ENCODE measurements at regions not wholly inside any gene's neighbourhood (a gene's known extent, or its start where the extent isn't known, plus 50 kb on each side); places are given as distances from the start of the nearest gene placed in this dataset.

DNA sequence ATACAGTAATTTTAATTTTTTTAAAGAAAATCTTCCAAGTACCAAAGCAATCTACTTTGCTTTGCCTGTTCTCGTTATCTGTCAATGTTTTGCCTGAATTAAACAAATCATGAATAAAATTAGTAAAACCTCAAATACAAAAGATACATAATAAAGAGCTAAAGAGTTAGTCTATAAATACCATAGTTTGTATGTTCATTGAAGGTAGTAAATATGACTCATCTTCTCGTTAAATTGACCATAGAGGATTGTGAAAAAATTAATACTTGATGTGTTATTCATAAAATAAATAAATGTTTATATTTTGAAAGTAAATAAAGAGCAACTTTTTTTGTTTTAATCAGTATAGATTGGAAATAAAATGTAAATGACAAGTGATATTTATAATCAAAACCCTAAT, 246.5 kb upstream of the PLSCR5 start:
- TF ChIP-seq YY1 (IDR thresholded peaks at IDR 0.05; ENCODE audit: extremely low read depth, insufficient replicate concordance, low read depth, low read length) (no peak), FOSL1 (IDR thresholded peaks at IDR 0.05; ENCODE audit: low read depth) (no peak), POLR2A (IDR thresholded peaks at IDR 0.05; ENCODE audit: borderline replicate concordance, extremely low read depth, insufficient read depth, insufficient read length) (no peak), CTCF (IDR thresholded peaks at IDR 0.05 in 2 of 3, conservative IDR thresholded peaks at IDR 0.05 in 1 of 3; ENCODE audit: borderline replicate concordance in 1 of 3, insufficient read depth in 1 of 3, low read depth in 2 of 3, low read length in 2 of 3) (no peak), EZH2phosphoT487 (IDR thresholded peaks at IDR 0.05; ENCODE audit: borderline replicate concordance) (no peak), RAD21 (IDR thresholded peaks at IDR 0.05; ENCODE audit: low read depth) (no peak)
- TF ChIP-seq, protein P1, sequence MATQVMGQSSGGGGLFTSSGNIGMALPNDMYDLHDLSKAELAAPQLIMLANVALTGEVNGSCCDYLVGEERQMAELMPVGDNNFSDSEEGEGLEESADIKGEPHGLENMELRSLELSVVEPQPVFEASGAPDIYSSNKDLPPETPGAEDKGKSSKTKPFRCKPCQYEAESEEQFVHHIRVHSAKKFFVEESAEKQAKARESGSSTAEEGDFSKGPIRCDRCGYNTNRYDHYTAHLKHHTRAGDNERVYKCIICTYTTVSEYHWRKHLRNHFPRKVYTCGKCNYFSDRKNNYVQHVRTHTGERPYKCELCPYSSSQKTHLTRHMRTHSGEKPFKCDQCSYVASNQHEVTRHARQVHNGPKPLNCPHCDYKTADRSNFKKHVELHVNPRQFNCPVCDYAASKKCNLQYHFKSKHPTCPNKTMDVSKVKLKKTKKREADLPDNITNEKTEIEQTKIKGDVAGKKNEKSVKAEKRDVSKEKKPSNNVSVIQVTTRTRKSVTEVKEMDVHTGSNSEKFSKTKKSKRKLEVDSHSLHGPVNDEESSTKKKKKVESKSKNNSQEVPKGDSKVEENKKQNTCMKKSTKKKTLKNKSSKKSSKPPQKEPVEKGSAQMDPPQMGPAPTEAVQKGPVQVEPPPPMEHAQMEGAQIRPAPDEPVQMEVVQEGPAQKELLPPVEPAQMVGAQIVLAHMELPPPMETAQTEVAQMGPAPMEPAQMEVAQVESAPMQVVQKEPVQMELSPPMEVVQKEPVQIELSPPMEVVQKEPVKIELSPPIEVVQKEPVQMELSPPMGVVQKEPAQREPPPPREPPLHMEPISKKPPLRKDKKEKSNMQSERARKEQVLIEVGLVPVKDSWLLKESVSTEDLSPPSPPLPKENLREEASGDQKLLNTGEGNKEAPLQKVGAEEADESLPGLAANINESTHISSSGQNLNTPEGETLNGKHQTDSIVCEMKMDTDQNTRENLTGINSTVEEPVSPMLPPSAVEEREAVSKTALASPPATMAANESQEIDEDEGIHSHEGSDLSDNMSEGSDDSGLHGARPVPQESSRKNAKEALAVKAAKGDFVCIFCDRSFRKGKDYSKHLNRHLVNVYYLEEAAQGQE (IDR thresholded peaks at IDR 0.05; ENCODE audit: low read depth): no peak
